Testis (tissue), 2 donors: ENCODE measurements at regions not wholly inside any gene's neighbourhood (a gene's known extent, or its start where the extent isn't known, plus 50 kb on each side); places are given as distances from the start of the nearest gene placed in this dataset.

Source experiments
- POLR2A ChIP-seq: fragments of 450-650 bp; IDR thresholded peaks from one replicate; pipeline ENCODE4 v1.6.1; 2017; ENCODE audit warnings: antibody characterized with exemption, mild to moderate bottlenecking, moderate library complexity
- TF ChIP-seq, protein P1 (sequence below), 3 experiments: fragments of 450-650 bp in 2 of 3; fragments of 200-600 bp in 1 of 3; sonication (generic) in 1 of 3; IDR thresholded peaks; one replicate each; pipeline ENCODE4 v1.5.1; 2016 to 2019; ENCODE audit warnings: antibody characterized with exemption in 3 of 3, mild to moderate bottlenecking in 2 of 3, moderate library complexity in 1 of 3

- no peak for TF ChIP-seq POLR2A
- TF ChIP-seq, protein P1, sequence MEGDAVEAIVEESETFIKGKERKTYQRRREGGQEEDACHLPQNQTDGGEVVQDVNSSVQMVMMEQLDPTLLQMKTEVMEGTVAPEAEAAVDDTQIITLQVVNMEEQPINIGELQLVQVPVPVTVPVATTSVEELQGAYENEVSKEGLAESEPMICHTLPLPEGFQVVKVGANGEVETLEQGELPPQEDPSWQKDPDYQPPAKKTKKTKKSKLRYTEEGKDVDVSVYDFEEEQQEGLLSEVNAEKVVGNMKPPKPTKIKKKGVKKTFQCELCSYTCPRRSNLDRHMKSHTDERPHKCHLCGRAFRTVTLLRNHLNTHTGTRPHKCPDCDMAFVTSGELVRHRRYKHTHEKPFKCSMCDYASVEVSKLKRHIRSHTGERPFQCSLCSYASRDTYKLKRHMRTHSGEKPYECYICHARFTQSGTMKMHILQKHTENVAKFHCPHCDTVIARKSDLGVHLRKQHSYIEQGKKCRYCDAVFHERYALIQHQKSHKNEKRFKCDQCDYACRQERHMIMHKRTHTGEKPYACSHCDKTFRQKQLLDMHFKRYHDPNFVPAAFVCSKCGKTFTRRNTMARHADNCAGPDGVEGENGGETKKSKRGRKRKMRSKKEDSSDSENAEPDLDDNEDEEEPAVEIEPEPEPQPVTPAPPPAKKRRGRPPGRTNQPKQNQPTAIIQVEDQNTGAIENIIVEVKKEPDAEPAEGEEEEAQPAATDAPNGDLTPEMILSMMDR (IDR thresholded peaks at IDR 0.05), result no peak
Observed at GRCh38 chrX:35445912-35446311, 352.2 kb upstream of the MAGEB16 start.
